ENCODE measurements at regions not wholly inside any gene's neighbourhood (a gene's known extent, or its start where the extent isn't known, plus 50 kb on each side); places are given as distances from the start of the nearest gene placed in this dataset.

GRCh38 chr16:86242244-86243122, 267.8 kb upstream of the FOXF1 start:
- TF ChIP-seq POLR2AphosphoS5 (IDR thresholded peaks at IDR 0.05) (no peak), CTCF (IDR thresholded peaks at IDR 0.05) (no peak), EP300 (IDR thresholded peaks at IDR 0.05) (no peak), POLR2A (IDR thresholded peaks at IDR 0.05) (no peak)
- Histone ChIP-seq H3K4me3 (no peak overlapping the region), H3K36me3 (no peaks in the 10 kb centered on the region), H3K9me3 (peaks cover 0 to 5% (median 0%) of the 10 kb centered on the region in 4 donors), H3K27me3 (no peaks in the 10 kb centered on the region), H3K4me1 (peaks cover 0 to 5% (median 2%) of the 10 kb centered on the region in 4 donors), H3K27ac (peak overlapping the region in 1 of 5 donors; percentile 2)
- 76 to 84% (median 77%) methylated on average over 16 of the region's 16 CpGs for WGBS, 5 donors
- no peak for DNase-seq
- intact Hi-C loops (cut with DNase I; ENCODE audit: low total_unique reads) = no loop called here

GRCh38 chr16:86243123-86243473, 267.2 kb upstream of the FOXF1 start:
- H3K4me3 ChIP-seq = no peak overlapping the region
- peaks cover 0 to 5% (median 2%) of the 10 kb centered on the region in 4 donors for H3K4me1 ChIP-seq
- intact Hi-C loops (cut with DNase I; ENCODE audit: low total_unique reads) = no loop called here
- no peaks in the 10 kb centered on the region for H3K36me3 ChIP-seq
- H3K27me3 ChIP-seq = no peaks in the 10 kb centered on the region
- no peak for TF ChIP-seq POLR2A (IDR thresholded peaks at IDR 0.05)
- TF ChIP-seq CTCF (IDR thresholded peaks at IDR 0.05) = no peak
- no peak for TF ChIP-seq EP300 (IDR thresholded peaks at IDR 0.05)
- no peak for TF ChIP-seq POLR2AphosphoS5 (IDR thresholded peaks at IDR 0.05)
- H3K27ac ChIP-seq = no peak overlapping the region
- DNase-seq = no peak
- peaks cover 0 to 5% (median 0%) of the 10 kb centered on the region in 4 donors for H3K9me3 ChIP-seq
- 54 to 74% (median 69%) methylated on average over 5 to 6 of the region's 6 CpGs for WGBS, 5 donors

GRCh38 chr16:86243571-86244154, 266.7 kb upstream of the FOXF1 start:
- intact Hi-C loops (cut with DNase I; ENCODE audit: low total_unique reads) = no loop called here
- H3K27ac ChIP-seq = no peak overlapping the region
- WGBS, 5 donors = 69 to 83% (median 75%) methylated on average over 11 to 15 of the region's 15 CpGs
- TF ChIP-seq CTCF (IDR thresholded peaks at IDR 0.05) (no peak), POLR2AphosphoS5 (IDR thresholded peaks at IDR 0.05) (no peak), POLR2A (IDR thresholded peaks at IDR 0.05) (no peak), EP300 (IDR thresholded peaks at IDR 0.05) (no peak)
- no peaks in the 10 kb centered on the region for H3K36me3 ChIP-seq
- no peak for DNase-seq
- no peak overlapping the region for H3K4me3 ChIP-seq
- H3K4me1 ChIP-seq = peaks cover 0 to 5% (median 2%) of the 10 kb centered on the region in 4 donors
- H3K27me3 ChIP-seq = no peaks in the 10 kb centered on the region
- peaks cover 0 to 5% (median 0%) of the 10 kb centered on the region in 4 donors for H3K9me3 ChIP-seq

- H3K27ac ChIP-seq = no peak overlapping the region
- peaks cover 0 to 5% (median 2%) of the 10 kb centered on the region in 4 donors for H3K4me1 ChIP-seq
- no peak overlapping the region for H3K4me3 ChIP-seq
- intact Hi-C loops (cut with DNase I; ENCODE audit: low total_unique reads) = no loop called here
- no peaks in the 10 kb centered on the region for H3K27me3 ChIP-seq
- WGBS, 5 donors = 72 to 77% (median 75%) methylated on average over 8 to 9 of the region's 9 CpGs
- H3K9me3 ChIP-seq = peaks cover 0 to 5% (median 0%) of the 10 kb centered on the region in 4 donors
- no peak for DNase-seq
- no peaks in the 10 kb centered on the region for H3K36me3 ChIP-seq
- TF ChIP-seq POLR2AphosphoS5 (IDR thresholded peaks at IDR 0.05) (no peak), EP300 (IDR thresholded peaks at IDR 0.05) (no peak), POLR2A (IDR thresholded peaks at IDR 0.05) (no peak), CTCF (IDR thresholded peaks at IDR 0.05) (no peak)
Measured at GRCh38 chr16:86244158-86244557, 266.2 kb upstream of the FOXF1 start.
